ENCODE measurements at regions not wholly inside any gene's neighbourhood (a gene's known extent, or its start where the extent isn't known, plus 50 kb on each side); places are given as distances from the start of the nearest gene placed in this dataset.
A peak's percentile ranks its signal among the peaks of the same experiment; 100 is the strongest.

DNA sequence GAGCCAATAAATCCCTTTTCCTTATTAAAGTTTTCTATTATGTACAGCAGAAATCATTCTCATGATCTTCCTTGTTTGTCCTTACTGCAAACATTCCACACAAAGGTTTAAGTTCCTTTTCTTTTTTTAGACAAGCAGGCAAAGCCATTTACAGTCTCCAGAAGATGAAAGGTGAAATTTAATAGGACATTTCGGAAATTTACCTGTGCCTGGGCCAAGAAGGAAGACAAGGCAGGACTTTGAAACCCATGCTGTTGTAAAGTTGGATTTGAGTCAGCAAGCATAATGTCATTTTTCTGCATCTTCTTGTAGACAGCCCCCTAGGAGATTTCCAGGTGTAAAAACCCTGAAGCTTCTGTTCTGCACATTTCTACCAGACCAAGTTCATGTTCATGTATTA, 188.1 kb downstream of the PAPSS1 start:
- no peak overlapping the region for H3K27ac ChIP-seq
- TF ChIP-seq CTCF (IDR thresholded peaks at IDR 0.05) (no peak), ZFX (IDR thresholded peaks at IDR 0.05; ENCODE audit: borderline replicate concordance) (no peak)

DNA sequence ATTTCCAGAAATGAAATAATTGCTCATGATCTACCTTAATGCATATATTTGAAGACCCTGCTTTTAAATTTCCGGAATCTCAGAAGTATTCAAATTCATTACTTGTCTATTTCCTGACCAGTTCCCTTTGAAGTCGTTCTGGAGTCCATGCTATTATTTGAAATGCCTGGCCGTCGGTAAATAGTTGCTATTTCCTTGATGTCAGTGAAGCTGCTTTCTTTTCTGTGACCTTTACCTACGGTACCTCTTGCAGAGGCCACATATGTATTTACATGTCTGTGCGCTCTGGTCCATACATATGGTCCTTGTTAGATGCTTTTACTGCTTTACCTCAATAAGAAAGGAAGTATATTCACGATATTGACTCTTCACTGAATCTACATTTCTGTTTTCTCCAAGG, 199.7 kb downstream of the PAPSS1 start:
- H3K27ac ChIP-seq, result no peak overlapping the region
- TF ChIP-seq ZFX (IDR thresholded peaks at IDR 0.05; ENCODE audit: borderline replicate concordance) (no peak), CTCF (IDR thresholded peaks at IDR 0.05) (no peak)

- H3K27ac ChIP-seq, result no peak overlapping the region
- TF ChIP-seq ZFX (IDR thresholded peaks at IDR 0.05; ENCODE audit: borderline replicate concordance) (no peak), CTCF (IDR thresholded peaks at IDR 0.05) (peak; percentile 70)
Observed at GRCh38 chr4:107519053-107519452, 201.0 kb downstream of the PAPSS1 start.

GRCh38 chr4:107518076-107518475, 202.0 kb downstream of the PAPSS1 start:
- TF ChIP-seq CTCF (IDR thresholded peaks at IDR 0.05) (no peak), ZFX (IDR thresholded peaks at IDR 0.05; ENCODE audit: borderline replicate concordance) (no peak)
- H3K27ac ChIP-seq, result no peak overlapping the region

- no peak overlapping the region for H3K27ac ChIP-seq
- TF ChIP-seq CTCF (IDR thresholded peaks at IDR 0.05), result no peak
- no peak for TF ChIP-seq ZFX (IDR thresholded peaks at IDR 0.05; ENCODE audit: borderline replicate concordance)
Observed at GRCh38 chr4:107512549-107512948, 207.5 kb downstream of the PAPSS1 start.

DNA sequence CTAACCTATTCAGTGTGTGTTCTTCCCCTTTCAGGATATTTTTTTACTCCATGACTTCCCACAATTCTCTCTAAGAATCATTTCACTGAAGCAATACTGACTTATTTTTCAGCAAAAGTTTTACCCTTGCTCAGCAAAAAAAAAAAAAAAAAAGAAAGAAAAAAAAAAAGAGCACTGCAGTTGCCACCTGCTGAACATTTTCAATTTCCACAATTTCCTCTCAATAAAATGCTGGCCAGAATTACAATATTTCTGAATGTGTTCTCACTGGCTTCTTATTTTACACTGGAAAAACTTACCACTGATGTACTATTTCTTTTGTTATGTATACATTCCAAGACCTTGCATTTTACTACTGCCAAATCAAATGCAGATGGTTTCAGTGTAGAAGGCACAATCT, 210.4 kb downstream of the PAPSS1 start:
- TF ChIP-seq CTCF (IDR thresholded peaks at IDR 0.05) (no peak), ZFX (IDR thresholded peaks at IDR 0.05; ENCODE audit: borderline replicate concordance) (no peak)

GRCh38 chr4:107500551-107500950, 219.5 kb downstream of the PAPSS1 start:
- no peak for TF ChIP-seq ZFX (IDR thresholded peaks at IDR 0.05; ENCODE audit: borderline replicate concordance)
- no peak overlapping the region for H3K27ac ChIP-seq

More for the DNA sequence above, 210.4 kb downstream of the PAPSS1 start:
- H3K27ac ChIP-seq, result no peak overlapping the region

DNA sequence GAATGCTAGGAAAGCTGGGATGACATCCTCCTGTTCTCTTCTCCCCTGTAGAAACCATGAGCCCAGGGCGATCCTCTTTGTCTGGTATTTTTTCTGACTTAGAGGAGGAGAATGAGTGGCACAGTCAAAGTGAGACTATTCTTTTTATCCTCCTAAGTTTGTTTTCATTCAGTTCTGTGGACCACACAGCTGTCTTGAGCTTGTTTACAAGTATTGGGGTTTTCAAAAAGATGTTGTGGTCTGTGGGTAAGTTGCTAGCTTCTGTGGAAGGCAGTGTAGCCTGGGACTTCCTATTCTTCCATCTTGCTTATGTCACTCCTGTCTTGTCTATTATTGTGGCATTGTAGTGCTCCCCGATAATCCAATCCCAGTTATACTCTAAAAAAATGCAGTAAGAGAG, 223.0 kb downstream of the PAPSS1 start:
- TF ChIP-seq CTCF (IDR thresholded peaks at IDR 0.05), result no peak
- TF ChIP-seq ZFX (IDR thresholded peaks at IDR 0.05; ENCODE audit: borderline replicate concordance), result no peak

More for the DNA sequence above, 223.0 kb downstream of the PAPSS1 start:
- no peak overlapping the region for H3K27ac ChIP-seq

All from 22Rv1 (cell line).